GM18499 (cell line): ENCODE measurements at regions not wholly inside any gene's neighbourhood (a gene's known extent, or its start where the extent isn't known, plus 50 kb on each side); places are given as distances from the start of the nearest gene placed in this dataset.

Source experiments
- ATAC-seq: cut with Tn5 transposase; IDR thresholded peaks from one replicate; pipeline ENCODE4 v1.9.1; 2021; ENCODE audit warnings: moderate number of reproducible peaks; ENCODE audit not compliant: insufficient read depth, unreplicated experiment

DNA sequence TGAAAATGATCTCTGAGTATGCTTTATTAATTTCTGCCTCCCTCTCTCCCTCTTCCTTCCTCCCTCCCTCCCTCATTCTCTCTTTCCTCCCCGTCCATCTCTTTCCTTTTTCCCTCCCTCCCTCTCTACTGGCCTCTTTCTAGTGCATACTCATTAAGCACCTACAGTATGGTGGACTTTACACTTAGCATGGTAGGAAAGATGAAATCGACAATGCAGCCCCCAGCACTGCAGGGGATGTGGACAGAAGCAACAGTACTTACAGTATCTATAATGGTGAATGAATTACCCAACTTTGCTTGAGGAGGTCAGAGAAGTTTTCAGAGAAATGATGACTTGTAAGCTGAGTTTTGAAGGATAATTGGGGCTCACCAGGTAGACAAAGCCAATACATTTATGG, 143.8 kb upstream of the RPS6KA3 start:
- no peak for ATAC-seq

DNA sequence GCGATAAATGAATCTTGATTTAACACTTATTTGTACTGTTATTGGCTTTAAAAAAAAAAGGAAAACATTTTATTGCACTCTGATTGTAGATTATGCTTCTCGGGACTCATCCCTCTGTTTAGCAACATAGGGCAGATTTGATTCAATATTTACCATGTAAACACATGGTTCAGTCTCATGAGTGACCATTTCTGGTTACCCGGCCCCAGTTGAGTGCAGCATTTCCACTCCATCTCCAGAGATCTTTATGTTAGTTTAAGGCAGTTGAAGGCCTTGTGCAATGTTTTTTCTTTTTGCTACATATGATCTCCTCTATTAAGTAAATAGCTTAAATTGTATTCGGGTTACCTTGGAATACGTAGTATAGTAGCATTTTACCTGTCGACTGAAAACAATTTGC, 143.3 kb upstream of the RPS6KA3 start:
- ATAC-seq, result no peak

- ATAC-seq, result no peak
Observed at GRCh38 chrX:20402956-20403355, 136.2 kb upstream of the RPS6KA3 start.

GRCh38 chrX:20399728-20400414, 133.2 kb upstream of the RPS6KA3 start:
- no peak for ATAC-seq

DNA sequence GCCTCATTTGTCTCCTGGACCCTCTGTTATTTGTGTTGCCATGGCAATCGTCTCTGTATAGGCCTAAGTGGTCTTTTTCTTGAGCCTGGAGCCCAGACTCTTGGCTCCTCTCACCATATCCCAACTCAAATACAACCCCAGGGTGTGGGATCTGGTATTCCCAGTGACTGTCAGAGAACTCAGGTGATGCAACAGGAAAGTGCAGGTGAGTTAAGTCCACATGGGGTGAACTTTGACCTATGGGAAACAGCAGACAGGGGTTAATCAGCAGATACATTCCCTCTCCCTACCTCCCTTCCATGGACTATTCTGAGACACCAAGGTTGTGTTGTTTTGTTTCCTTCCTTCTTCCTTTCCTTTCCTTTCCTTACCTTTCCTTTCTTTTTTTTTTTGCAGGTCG, 130.9 kb upstream of the RPS6KA3 start:
- ATAC-seq, result no peak

DNA sequence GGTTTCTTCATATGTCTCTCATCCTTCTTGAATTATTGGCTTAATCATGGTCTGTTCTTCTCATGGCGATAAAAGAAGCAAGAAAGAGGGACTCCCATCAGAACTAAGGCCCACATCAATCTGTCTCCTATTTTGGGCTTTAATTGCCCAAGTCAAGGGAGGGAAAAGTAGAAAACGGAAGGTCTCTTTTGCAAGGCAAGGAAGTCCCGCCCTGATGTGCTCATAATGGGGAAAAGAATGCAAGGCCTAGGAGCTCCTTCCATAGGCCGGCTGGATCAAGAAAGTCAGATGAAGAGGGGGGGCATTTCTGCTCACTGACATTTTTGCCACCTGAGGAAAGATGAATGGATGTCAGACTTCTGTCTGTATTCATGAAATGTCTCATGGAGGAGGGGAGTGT, 127.7 kb upstream of the RPS6KA3 start:
- ATAC-seq, result no peak

DNA sequence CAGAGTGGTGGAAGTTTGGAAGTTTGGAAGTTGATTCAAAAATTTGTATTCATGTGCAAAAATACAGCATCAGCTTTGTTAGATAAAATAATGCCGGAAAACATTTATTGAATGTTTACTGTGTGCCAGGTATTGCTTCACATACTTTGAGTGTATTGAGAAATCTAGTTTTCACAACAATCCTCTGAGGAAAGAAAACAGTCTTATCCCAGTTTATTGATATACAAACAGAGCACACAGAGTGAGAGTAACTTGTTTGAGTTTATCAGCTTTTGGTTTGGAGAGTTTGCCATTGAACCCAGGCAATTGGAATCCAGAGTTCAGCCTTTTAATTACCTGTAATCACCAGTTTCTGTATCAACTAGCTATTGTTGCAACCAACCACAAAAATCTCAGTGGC, 127.2 kb upstream of the RPS6KA3 start:
- ATAC-seq, result no peak

DNA sequence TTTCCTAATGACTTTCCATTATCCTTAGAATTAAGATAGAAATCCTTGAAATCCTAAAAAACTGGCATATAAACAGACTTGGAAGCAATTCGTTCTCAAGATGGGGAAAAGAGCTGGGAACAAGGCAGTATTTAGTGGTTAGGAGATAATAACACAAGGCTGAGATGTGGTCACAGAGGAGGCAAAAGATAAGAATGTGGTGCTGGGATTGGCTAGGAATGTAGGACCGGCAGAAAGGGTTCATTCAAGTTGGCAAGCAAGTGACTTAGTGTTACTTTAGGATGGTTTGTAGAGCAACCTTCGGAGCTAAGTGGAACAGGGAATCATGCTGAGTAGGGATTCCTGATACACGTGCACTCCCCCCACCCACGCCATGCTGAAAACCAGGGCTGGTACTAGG, 121.9 kb upstream of the RPS6KA3 start:
- no peak for ATAC-seq

- ATAC-seq, result no peak
Observed at GRCh38 chrX:20383477-20383876, 116.8 kb upstream of the RPS6KA3 start.

- ATAC-seq, result no peak
Observed at GRCh38 chrX:20382518-20383297, 116.0 kb upstream of the RPS6KA3 start.

DNA sequence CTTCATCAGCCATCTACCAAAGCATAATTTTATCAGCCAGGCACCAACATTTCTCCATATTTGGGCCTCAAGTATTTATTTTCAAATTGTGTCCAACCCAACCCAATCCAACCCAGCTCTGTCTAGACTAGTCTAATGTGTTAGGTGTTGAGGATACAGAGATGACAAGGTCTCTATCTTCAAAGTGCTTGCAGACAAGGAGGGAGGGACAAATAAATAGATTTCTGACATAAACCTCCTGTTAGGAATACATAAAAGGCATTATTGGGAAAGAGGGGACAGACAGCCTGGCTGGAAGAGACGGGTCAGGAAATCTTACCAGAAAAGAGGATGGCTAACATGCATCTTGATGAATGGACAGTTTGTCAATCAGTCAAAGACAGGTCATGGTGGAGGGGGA, 115.4 kb upstream of the RPS6KA3 start:
- no peak for ATAC-seq

GRCh38 chrX:20378233-20378920, 111.7 kb upstream of the RPS6KA3 start:
- ATAC-seq, result no peak

DNA sequence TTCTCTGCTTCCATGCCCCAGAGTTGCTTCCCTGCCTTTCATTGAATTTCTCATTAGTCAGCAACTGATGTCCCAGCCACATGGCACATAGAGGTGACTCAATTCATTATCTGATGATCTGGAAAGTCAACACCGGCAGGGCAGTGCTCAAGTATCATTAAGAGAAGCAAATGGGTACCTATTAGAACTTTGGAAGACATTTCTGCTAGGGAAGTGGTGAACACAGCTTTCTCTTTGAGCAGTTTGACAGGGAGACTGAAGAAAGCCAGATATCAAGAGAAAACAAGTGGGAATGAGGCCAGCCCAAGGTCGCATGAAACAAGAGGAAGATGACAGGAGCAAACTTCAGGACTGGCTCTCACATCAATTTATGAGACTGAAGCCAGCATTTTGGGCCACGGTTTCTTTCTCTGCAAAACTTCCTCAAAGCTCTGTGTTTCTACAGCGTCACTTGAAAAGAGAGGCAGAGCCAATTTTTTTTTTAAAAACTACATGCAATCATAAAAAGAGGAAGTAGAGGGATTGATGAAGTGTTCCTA, 108.3 kb upstream of the RPS6KA3 start:
- ATAC-seq, result no peak

DNA sequence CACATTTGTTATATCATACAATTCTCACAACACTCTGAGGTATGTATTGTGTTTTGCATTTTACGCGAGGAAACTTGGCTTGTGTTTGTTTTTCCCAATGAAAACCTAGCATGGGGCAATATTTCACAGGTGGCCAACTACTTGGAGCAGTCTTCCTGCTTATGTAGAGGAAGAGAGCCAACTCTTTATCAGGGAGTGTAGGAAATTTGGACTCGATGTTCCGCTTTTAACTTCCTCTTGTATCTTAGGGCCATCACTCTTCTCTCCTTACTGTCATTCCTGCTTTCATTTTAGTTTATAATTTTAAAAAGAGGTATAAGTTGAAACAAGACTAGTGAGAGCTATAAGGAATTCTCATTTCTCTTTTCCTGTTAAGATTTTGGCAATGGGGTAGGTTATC, 107.7 kb upstream of the RPS6KA3 start:
- no peak for ATAC-seq

DNA sequence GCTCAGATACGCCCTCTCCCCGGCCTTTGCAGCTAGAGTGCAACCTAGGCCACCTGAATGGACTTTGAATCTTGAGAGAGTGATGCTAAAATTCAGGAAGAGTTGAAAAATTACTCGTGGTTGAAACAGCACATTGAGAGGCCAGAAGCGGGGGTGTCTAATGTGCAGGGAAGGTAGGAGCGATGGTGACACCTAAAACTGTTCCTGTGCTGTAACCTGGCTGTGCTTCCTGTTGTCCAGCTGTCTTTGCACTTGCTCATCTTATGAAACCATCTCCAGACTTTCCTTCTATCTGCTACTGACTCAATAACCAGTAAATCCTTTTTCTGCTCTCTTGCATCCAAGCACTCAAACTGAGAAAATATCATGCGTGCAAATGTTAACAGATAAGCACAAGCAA, 106.4 kb upstream of the RPS6KA3 start:
- no peak for ATAC-seq

- no peak for ATAC-seq
Observed at GRCh38 chrX:20372533-20372932, 105.8 kb upstream of the RPS6KA3 start.

DNA sequence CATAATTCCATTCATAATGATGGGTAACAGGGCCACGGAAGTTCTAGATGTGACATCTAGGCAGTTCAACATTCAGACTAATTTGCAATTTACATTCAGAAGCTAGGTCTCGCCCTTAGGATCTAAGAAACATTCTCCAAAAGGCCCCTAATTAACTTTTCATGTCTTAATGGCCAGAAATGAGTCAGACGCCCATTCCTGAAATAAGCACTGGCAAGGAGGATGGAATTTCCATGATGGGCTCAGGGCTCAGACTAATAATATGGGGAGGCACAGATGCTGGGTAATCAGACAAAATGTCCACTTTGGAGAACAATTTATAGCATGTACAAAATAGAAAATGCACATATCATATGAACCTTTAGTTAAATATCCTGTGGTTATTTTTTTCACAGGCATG, 102.8 kb upstream of the RPS6KA3 start:
- no peak for ATAC-seq

DNA sequence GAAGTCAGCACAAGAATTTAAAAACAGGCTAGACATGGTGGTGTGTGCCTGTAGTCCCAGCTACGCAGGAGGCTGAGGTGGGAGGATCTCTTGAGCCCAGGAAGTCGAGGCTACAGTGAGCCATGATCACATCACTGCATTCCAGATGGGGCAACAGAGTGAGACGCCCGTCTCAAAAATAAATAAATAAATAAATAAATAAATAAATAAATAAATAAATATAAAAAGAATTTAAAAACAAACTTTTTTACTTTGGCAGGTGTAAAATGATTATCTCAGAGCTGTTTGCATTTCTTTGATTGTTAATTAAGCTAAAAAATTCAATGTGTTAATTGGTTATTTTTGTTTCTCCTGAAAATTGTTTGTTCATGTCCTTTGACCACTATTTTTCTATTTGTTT, 97.5 kb upstream of the RPS6KA3 start:
- ATAC-seq, result no peak

DNA sequence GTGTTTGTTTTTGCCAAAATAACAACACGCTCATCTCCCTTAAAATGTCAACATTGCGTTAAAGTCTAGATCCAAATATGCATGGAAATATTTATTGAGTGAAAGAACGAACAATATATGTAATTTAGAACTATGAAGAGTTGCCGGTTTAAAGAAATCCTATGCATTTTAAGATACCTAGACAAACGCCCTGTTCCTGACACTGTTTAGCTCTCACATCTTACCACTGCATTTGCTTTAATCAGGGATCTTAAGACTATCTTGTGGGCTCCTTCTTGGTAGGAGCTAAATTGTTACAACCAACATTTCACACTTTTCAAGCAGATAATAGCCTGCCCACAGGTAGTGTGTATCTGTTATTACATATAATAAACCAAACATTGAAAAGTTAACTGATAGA, 96.6 kb upstream of the RPS6KA3 start:
- no peak for ATAC-seq

GRCh38 chrX:20362268-20363267, 95.9 kb upstream of the RPS6KA3 start:
- ATAC-seq, result no peak
